ENCODE measurements at regions not wholly inside any gene's neighbourhood (a gene's known extent, or its start where the extent isn't known, plus 50 kb on each side); places are given as distances from the start of the nearest gene placed in this dataset.

GRCh38 chr1:5809207-5809788, 182.9 kb downstream of the NPHP4 start:
- intact Hi-C loops (cut with micrococcal nuclease): no loop called here
- BruUV-seq (replicated peaks): no TSS peak
- no peak overlapping the region for H2AFZ ChIP-seq (ENCODE audit: low read depth, low read length, poor library complexity, severe bottlenecking)
- H3K9me3 ChIP-seq (ENCODE audit: control insufficient read depth in 1 of 2, insufficient read depth in 1 of 2, low read depth in 1 of 2, low read length in 2 of 2): no peaks in the 10 kb centered on the region
- RAD21 ChIA-PET (ENCODE audit: low non-redundant PET in 1 of 2, low total read pairs in 2 of 2, uncharacterized antibody in 2 of 2, unreplicated experiment in 2 of 2): no interaction called here
- H3K4me2 ChIP-seq (ENCODE audit: low read length): no peak overlapping the region
- no peak overlapping the region for H3K4me3 ChIP-seq (replicated peaks in 1 of 2; ENCODE audit: low read depth in 1 of 2, low read length in 2 of 2)
- no peaks in the 10 kb centered on the region for H3K79me2 ChIP-seq (ENCODE audit: insufficient read depth, low read length)
- H3K9me2 ChIP-seq (ENCODE audit: insufficient read depth): no peaks in the 10 kb centered on the region
- H3K4me1 ChIP-seq (ENCODE audit: control insufficient read depth in 1 of 2, insufficient read depth in 2 of 2, low read length in 2 of 2): no peaks in the 10 kb centered on the region
- DNase-seq (ENCODE audit: low read depth, low spot score): no peak
- H4K20me1 ChIP-seq (ENCODE audit: insufficient read depth): no peaks in the 10 kb centered on the region
- CTCF ChIA-PET: no interaction called here
- H3K27ac ChIP-seq (ENCODE audit: low read depth, low read length): no peak overlapping the region
- TF ChIP-seq RAD21 (IDR thresholded peaks at IDR 0.05; ENCODE audit: low read depth): no peak
- peaks cover 22% of the 10 kb centered on the region for H3K27me3 ChIP-seq (ENCODE audit: insufficient read depth, low read length)
- no peak for ATAC-seq
- POLR2A ChIA-PET: no interaction called here
- no peaks in the 10 kb centered on the region for H3K36me3 ChIP-seq (ENCODE audit: control insufficient read depth in 1 of 2, insufficient read depth in 2 of 2, low read length in 2 of 2)
- H3K9ac ChIP-seq (ENCODE audit: low read length): no peak overlapping the region

- ATAC-seq: no peak
- H3K4me2 ChIP-seq (ENCODE audit: low read length): no peak overlapping the region
- H3K9ac ChIP-seq (ENCODE audit: low read length): no peak overlapping the region
- H3K9me3 ChIP-seq (ENCODE audit: control insufficient read depth in 1 of 2, insufficient read depth in 1 of 2, low read depth in 1 of 2, low read length in 2 of 2): no peaks in the 10 kb centered on the region
- H3K4me1 ChIP-seq (ENCODE audit: control insufficient read depth in 1 of 2, insufficient read depth in 2 of 2, low read length in 2 of 2): no peaks in the 10 kb centered on the region
- BruUV-seq (replicated peaks): no TSS peak
- ChIA-PET CTCF (no interaction called here), RAD21 (ENCODE audit: low non-redundant PET in 1 of 2, low total read pairs in 2 of 2, uncharacterized antibody in 2 of 2, unreplicated experiment in 2 of 2) (no interaction called here), POLR2A (no interaction called here)
- no peak overlapping the region for H3K27ac ChIP-seq (ENCODE audit: low read depth, low read length)
- no peak for DNase-seq (ENCODE audit: low read depth, low spot score)
- H3K36me3 ChIP-seq (ENCODE audit: control insufficient read depth in 1 of 2, insufficient read depth in 2 of 2, low read length in 2 of 2): no peaks in the 10 kb centered on the region
- H3K4me3 ChIP-seq (replicated peaks in 1 of 2; ENCODE audit: low read depth in 1 of 2, low read length in 2 of 2): no peak overlapping the region
- H3K27me3 ChIP-seq (ENCODE audit: insufficient read depth, low read length): peaks cover 6% of the 10 kb centered on the region
- no peaks in the 10 kb centered on the region for H4K20me1 ChIP-seq (ENCODE audit: insufficient read depth)
- TF ChIP-seq EZH2 (IDR thresholded peaks at IDR 0.05): no peak
- TF ChIP-seq, protein P1, sequence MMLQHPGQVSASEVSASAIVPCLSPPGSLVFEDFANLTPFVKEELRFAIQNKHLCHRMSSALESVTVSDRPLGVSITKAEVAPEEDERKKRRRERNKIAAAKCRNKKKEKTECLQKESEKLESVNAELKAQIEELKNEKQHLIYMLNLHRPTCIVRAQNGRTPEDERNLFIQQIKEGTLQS (IDR thresholded peaks at IDR 0.05): no peak
- no peak for TF ChIP-seq ELF1 (IDR thresholded peaks at IDR 0.05; ENCODE audit: borderline replicate concordance, low read depth)
- no peak for TF ChIP-seq SP1 (IDR thresholded peaks at IDR 0.05; ENCODE audit: low read depth)
- no peak for TF ChIP-seq JUND (IDR thresholded peaks at IDR 0.05)
- TF ChIP-seq CEBPB (IDR thresholded peaks at IDR 0.05; ENCODE audit: low read depth): no peak
- no peak for TF ChIP-seq RAD21 (IDR thresholded peaks at IDR 0.05; ENCODE audit: low read depth)
- H3K9me2 ChIP-seq (ENCODE audit: insufficient read depth): no peaks in the 10 kb centered on the region
- H2AFZ ChIP-seq (ENCODE audit: low read depth, low read length, poor library complexity, severe bottlenecking): no peak overlapping the region
- no peaks in the 10 kb centered on the region for H3K79me2 ChIP-seq (ENCODE audit: insufficient read depth, low read length)
- intact Hi-C loops (cut with micrococcal nuclease): no loop called here
Measured at GRCh38 chr1:5803851-5804250, 188.4 kb downstream of the NPHP4 start.

All from HCT116 (cell line).